Muscle layer of duodenum (tissue), 2 donors: ENCODE measurements at regions not wholly inside any gene's neighbourhood (a gene's known extent, or its start where the extent isn't known, plus 50 kb on each side); places are given as distances from the start of the nearest gene placed in this dataset.
"Not testable (repeated sequence)": the region's sequence is repeated elsewhere in the genome, so short reads cannot be mapped to it uniquely, and the experiment has no call there.

Experiments
- H3K27ac ChIP-seq: one replicate; pipeline ENCODE4 v1.7.0; 2013; ENCODE audit warnings: mild to moderate bottlenecking, low read length
- H3K27me3 ChIP-seq: one replicate; pipeline ENCODE4 v1.7.0; 2013; ENCODE audit warnings: low read depth, mild to moderate bottlenecking, control low read depth, low read length
- H3K36me3 ChIP-seq, 2 donors: one replicate each; pipeline ENCODE4 v1.7.0; 2013; ENCODE audit warnings: low read length in 2 of 2, control low read depth in 1 of 2, mild to moderate bottlenecking in 1 of 2; ENCODE audit not compliant: insufficient read depth in 2 of 2, control insufficient read depth in 1 of 2
- H3K4me1 ChIP-seq, 2 donors: one replicate each; pipeline ENCODE4 v1.7.0; 2013; ENCODE audit warnings: low read length in 2 of 2, mild to moderate bottlenecking in 2 of 2, control low read depth in 1 of 2, moderate library complexity in 1 of 2; ENCODE audit not compliant: insufficient read depth in 2 of 2, control insufficient read depth in 1 of 2
- H3K4me3 ChIP-seq, 2 donors: one replicate each; pipeline ENCODE4 v1.7.0; 2013; ENCODE audit warnings: low read length in 2 of 2, low read depth in 1 of 2, mild to moderate bottlenecking in 1 of 2
- H3K9me3 ChIP-seq, 2 donors: one replicate each; pipeline ENCODE4 v1.7.0; 2013; ENCODE audit warnings: low read length in 2 of 2, control low read depth in 1 of 2, mild to moderate bottlenecking in 1 of 2; ENCODE audit not compliant: control insufficient read depth in 1 of 2
- donor health status: healthy.

DNA sequence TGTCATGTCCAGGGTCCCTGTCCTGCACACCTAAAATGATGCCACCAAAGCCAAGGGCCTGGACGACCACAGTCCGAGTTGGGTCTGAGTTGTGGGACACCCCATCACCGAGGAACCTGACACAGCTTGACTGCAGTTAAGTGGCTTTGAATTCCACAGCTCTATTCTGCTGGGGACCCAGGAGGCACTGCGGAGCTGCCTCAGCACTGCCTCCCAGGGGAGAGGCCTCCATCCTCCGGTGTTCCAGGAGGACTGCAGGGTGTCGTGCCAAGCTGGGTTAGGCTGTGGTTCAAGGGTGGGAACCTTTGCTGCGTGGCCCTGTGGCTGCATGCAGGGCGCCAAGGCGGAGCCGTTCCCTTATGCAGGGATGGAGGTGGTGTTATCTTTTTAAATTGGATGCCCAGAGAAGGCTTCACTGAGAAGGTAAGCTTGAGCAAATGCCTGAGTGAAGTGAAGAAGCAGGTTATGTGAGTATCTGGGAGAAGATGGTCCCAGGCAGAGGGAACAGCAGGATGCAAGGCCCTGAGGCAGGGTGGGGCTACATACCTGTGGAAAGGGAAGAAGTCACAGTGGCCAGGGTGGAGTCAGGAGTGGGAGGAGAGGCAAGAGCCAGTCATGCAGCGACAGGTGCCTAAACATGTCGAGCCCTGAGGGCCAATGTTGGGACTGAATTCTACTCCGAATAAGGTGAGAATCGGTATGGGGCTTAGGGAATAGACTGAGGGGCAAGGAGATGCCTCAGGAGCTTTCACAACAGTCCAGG, 144.8 kb downstream of the TPRA1 start:
- Histone ChIP-seq H3K36me3 (no peaks in the 10 kb centered on the region), H3K27ac (no peak overlapping the region), H3K4me1 (no peaks in the 10 kb centered on the region), H3K27me3 (no peaks in the 10 kb centered on the region), H3K4me3 (no peak overlapping the region), H3K9me3 (no peaks in the 10 kb centered on the region)

DNA sequence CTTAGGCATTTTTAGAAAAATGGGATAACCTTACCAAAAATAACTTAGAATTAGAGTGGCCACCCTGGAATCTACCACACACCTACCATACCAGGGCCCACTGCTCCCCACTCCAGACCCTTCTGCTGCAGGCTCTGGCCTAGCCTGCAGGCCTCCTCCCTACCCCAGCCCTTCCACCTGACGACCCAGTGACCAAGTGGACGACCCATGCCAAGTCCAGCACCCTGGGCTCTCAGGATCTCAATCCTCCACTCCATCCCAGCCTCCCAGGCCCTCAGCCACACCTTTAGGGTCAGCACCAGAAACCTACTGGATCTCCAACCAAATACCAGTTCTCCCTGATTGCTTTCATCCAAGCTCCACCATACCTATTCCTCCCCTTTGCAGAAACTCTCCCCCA, 145.8 kb downstream of the TPRA1 start:
- H3K36me3 ChIP-seq, result no peaks in the 10 kb centered on the region
- no peaks in the 10 kb centered on the region for H3K27me3 ChIP-seq
- no peak overlapping the region for H3K27ac ChIP-seq
- H3K4me3 ChIP-seq, result no peak overlapping the region
- H3K4me1 ChIP-seq, result no peaks in the 10 kb centered on the region
- no peaks in the 10 kb centered on the region for H3K9me3 ChIP-seq

DNA sequence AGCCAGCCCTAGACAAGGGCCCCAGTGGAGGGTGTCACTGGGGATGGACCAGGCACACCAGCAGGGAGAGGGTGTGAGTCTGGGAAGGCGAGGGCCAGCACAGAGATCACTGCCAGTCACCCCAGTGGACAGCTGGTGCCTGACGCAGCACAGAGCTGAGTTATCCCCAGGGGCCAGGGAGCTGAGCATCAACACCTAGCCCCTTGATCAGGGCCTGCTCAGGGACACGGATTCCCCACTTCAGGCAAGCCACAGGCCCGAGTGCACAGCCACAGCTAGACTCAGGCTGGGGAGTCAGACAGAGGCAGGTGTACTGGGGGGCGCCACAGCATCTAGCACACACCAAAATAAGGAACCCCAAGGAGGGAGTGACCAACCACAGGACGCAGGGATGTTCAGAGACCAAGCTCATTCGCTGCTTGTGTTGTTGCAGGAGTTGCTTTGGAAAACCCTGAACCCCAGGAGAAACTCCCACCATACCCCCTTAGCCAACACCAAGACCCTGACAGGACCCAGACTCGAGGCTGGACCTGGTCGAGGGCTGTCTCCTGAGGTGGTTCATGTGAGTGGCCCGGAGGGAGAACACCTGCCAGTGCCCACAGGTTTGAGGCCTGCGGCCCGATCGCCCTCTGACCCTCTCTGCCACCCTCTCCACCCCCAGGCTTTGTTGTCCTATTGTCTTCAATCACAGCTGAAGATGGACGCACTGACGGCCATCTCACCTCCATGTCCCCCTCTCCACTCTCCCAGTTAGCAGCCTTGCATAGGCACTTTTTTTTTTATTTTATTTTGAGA, 146.8 kb downstream of the TPRA1 start:
- H3K27me3 ChIP-seq, result no peaks in the 10 kb centered on the region
- H3K9me3 ChIP-seq, result no peaks in the 10 kb centered on the region
- H3K4me1 ChIP-seq, result no peaks in the 10 kb centered on the region
- no peaks in the 10 kb centered on the region for H3K36me3 ChIP-seq
- H3K27ac ChIP-seq, result no peak overlapping the region
- H3K4me3 ChIP-seq, result no peak overlapping the region

DNA sequence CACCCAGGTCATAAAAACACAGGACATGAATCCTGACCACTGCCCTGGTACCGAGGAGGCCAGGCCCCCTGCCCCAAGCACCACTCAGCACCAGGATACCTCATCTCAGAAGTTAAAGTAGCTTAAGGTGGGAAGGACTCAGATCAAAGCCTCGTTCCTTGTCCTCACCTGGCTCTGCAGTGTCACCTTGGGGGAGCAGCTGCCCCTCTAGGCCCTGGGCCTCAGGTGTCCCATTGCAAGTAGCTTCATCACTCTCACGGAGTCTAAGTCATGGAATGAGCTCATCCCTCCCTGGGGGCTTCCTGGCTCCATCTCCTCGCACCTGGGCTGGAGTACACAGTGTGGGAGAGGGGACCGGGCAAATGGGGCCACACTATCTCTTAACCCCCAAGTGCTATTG, 148.0 kb downstream of the TPRA1 start:
- Histone ChIP-seq H3K36me3 (no peaks in the 10 kb centered on the region), H3K4me3 (no peak overlapping the region), H3K4me1 (no peaks in the 10 kb centered on the region), H3K27ac (no peak overlapping the region), H3K27me3 (no peaks in the 10 kb centered on the region), H3K9me3 (no peaks in the 10 kb centered on the region)

DNA sequence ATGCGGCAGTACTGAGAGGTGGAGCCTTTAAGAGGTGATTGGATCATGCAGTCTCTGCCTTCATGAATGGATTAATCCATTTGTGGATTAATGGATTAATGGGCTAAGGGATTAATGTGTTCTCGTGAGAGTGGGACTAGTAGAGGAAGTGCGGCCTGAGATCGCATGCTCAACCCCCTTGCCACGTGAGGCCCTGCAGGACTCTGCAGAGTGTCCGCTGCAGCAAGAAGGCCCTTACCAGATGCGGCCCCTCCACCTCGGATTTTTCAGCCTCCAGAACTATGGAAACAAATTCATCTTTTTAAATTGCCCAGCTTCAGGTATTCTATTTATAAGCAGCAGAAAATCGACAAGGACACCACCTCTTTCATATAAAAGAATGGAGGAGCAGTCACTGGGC, 148.8 kb downstream of the TPRA1 start:
- no peaks in the 10 kb centered on the region for H3K27me3 ChIP-seq
- no peaks in the 10 kb centered on the region for H3K4me1 ChIP-seq
- no peak overlapping the region for H3K4me3 ChIP-seq
- no peaks in the 10 kb centered on the region for H3K36me3 ChIP-seq
- H3K27ac ChIP-seq, result no peak overlapping the region
- H3K9me3 ChIP-seq, result no peaks in the 10 kb centered on the region

DNA sequence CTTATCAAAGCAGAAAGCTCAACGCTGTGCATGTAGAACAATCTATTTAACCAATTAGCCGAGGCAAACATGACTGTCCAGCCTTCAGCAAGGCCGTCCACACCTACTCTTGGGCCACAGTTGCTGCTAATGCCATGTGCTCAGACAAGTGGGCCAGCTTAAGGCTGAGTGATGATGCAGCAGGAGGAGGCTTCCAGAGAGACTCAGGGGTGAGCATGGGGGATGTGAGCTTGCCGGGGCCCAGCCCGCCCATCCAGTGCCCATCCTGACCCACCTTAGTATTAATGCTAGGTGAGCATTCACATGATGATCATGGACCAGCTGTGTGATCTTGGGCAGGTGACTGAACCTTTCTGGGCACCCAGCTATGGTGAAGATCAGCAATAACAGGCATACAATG, 150.1 kb downstream of the TPRA1 start:
- H3K36me3 ChIP-seq, result no peaks in the 10 kb centered on the region
- no peaks in the 10 kb centered on the region for H3K4me1 ChIP-seq

DNA sequence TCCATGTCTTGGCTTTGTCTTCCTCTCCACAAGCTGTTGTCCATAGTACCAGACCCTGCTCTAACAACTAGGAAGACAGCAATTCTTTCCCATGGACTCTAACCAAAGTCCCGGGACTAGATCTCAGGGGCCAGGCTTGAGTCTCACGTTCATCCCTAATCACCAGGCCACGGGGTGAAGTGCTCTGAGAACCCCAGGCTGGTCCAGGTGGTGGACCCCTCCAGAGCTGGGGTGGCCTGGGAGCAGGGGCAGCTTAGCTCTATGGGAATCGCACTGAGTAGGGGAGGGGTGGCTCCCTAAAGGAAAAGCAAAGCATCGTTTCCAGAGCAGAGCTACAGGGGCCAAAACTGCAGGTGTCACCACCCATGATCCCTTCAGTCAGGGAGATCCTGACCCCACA, 150.9 kb downstream of the TPRA1 start:
- H3K27me3 ChIP-seq, result no peaks in the 10 kb centered on the region
- no peaks in the 10 kb centered on the region for H3K36me3 ChIP-seq
- no peak overlapping the region for H3K27ac ChIP-seq
- no peaks in the 10 kb centered on the region for H3K9me3 ChIP-seq
- H3K4me3 ChIP-seq, result no peak overlapping the region
- no peaks in the 10 kb centered on the region for H3K4me1 ChIP-seq

More for the DNA sequence above, 150.1 kb downstream of the TPRA1 start:
- no peak overlapping the region for H3K4me3 ChIP-seq
- no peaks in the 10 kb centered on the region for H3K9me3 ChIP-seq
- H3K27ac ChIP-seq, result no peak overlapping the region
- no peaks in the 10 kb centered on the region for H3K27me3 ChIP-seq

DNA sequence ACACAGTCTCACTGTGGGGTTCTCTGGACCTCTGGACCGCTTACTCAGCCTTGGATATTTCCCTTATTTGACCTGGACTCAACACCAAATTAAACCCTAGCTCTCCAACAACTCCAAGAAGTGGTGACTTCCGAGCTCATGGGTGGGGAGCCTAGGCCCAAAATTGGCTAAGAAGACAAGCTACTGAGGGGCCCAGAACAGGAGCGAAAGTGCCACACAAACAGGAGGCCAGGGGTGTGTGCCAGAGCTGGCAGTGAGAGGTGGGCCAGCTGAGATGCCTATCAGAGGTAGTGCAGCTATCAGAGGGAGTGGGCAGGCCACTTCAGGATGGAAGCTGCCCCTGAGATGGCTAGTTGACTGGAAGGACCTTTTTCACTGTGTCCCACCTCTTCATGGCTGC, 151.1 kb upstream of the PRR20G start:
- no peak overlapping the region for H3K4me3 ChIP-seq
- no peaks in the 10 kb centered on the region for H3K9me3 ChIP-seq
- no peaks in the 10 kb centered on the region for H3K4me1 ChIP-seq
- no peaks in the 10 kb centered on the region for H3K27me3 ChIP-seq
- no peak overlapping the region for H3K27ac ChIP-seq
- no peaks in the 10 kb centered on the region for H3K36me3 ChIP-seq

DNA sequence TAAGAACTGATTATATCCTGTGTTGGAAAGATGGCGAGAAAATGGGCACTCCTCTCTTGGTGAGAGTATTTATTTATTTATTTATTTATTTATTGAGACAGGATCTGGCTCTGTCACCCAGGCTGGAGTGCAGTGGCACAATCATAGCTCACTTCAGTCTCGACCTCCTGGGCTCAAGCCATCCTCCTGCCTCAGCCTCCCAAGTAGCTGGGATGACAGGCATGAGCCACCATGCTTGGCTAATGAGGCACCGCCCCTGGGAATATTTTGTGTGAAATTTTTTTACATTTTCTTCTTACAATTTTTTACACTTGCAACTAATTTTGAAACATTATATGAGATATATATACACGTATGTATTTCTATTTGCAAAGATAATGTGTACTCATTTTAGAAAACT, 150.5 kb upstream of the PRR20G start:
- H3K4me1 ChIP-seq, result no peaks in the 10 kb centered on the region
- H3K9me3 ChIP-seq, result no peaks in the 10 kb centered on the region
- H3K27ac ChIP-seq, result no peak overlapping the region
- no peaks in the 10 kb centered on the region for H3K36me3 ChIP-seq
- no peak overlapping the region for H3K4me3 ChIP-seq
- no peaks in the 10 kb centered on the region for H3K27me3 ChIP-seq

DNA sequence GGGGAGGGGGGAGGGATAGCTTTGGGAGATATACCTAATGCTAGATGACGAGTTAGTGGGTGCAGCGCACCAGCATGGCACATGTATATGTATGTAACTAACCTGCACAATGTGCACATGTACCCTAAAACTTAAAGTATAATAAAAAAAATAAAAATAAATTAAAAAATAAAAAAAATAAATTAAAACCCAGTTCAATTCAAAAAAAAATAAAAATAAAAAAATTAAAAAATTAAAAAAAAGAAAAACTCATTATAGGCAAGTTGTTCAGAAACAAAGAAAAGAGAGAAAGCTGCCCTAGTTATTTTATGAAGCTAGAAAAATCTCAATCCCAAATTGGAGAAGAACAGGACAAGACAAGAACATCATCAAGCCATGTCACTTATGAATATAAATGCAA, 147.5 kb upstream of the PRR20G start:
- not testable (repeated sequence) for H3K4me3 ChIP-seq, H3K27ac ChIP-seq, H3K9me3 ChIP-seq, H3K36me3 ChIP-seq, H3K27me3 ChIP-seq, H3K4me1 ChIP-seq

DNA sequence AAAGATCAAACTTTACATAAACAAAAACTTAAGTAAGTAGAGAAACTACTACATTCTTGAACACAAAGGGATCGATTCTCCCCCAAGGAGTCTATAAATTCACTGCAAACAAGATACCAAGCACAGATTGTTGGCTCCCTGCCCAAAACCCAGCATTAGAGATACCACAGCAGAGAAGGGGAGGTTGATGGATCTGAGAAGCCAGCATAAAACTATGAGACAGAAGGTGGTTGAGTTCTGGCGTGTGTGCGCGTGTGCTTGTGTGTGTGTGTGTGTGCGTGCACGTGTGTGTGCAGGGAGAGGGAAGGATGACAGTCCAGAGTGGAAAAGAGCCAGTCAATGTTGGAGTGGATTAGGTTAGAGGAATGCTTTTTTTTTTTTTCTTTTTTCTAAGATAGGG, 143.2 kb upstream of the PRR20G start:
- no peak overlapping the region for H3K4me3 ChIP-seq
- no peaks in the 10 kb centered on the region for H3K9me3 ChIP-seq
- peaks cover 0 to 8% of the 10 kb centered on the region in 2 donors for H3K4me1 ChIP-seq
- H3K27me3 ChIP-seq, result peaks cover 6% of the 10 kb centered on the region
- no peak overlapping the region for H3K27ac ChIP-seq
- H3K36me3 ChIP-seq, result no peaks in the 10 kb centered on the region
